ENCODE measurements at regions not wholly inside any gene's neighbourhood (a gene's known extent, or its start where the extent isn't known, plus 50 kb on each side); places are given as distances from the start of the nearest gene placed in this dataset.

- Histone ChIP-seq H3K36me3 (ENCODE audit: control insufficient read depth, insufficient read depth, low read length) (no peaks in the 10 kb centered on the region), H3K27ac (ENCODE audit: low read length) (no peak overlapping the region), H3K4me1 (ENCODE audit: control insufficient read depth, insufficient read depth, low read length) (no peaks in the 10 kb centered on the region), H3K27me3 (ENCODE audit: control insufficient read depth, insufficient read depth, low read length) (no peaks in the 10 kb centered on the region), H3K9me3 (ENCODE audit: control insufficient read depth, insufficient read depth, low read length) (no peaks in the 10 kb centered on the region), H3K4me3 (ENCODE audit: low read length) (no peak overlapping the region)
- 96% methylated on average over 2 of the region's 2 CpGs for WGBS (ENCODE audit: insufficient coverage)
- Mint-ChIP-seq H3K36me3 (no peaks in the 10 kb centered on the region), H3K4me3 (no peak overlapping the region), H3K27me3 (ENCODE audit: low read depth in 2 of 2) (no peaks in the 10 kb centered on the region), H3K27ac (no peak overlapping the region), H3K4me1 (no peaks in the 10 kb centered on the region), H3K9me3 (peaks cover 12 to 15% of the 10 kb centered on the region in 2 donors)
- ATAC-seq (no peak), DNase-seq (no peak)
- no peak for TF ChIP-seq CTCF (IDR thresholded peaks at IDR 0.05)
- intact Hi-C loops (cut with micrococcal nuclease): no loop called here
These were observed 429.1 kb upstream of the ARGLU1 start for GRCh38 chr13:106996867-106997618.

- H3K4me3 ChIP-seq (ENCODE audit: low read length): no peak overlapping the region
- WGBS (ENCODE audit: insufficient coverage): 100% methylated on average over 1 of the region's 1 CpG
- TF ChIP-seq CTCF (IDR thresholded peaks at IDR 0.05): no peak
- intact Hi-C loops (cut with micrococcal nuclease): no loop called here
- H3K36me3 Mint-ChIP-seq: no peaks in the 10 kb centered on the region
- H3K36me3 ChIP-seq (ENCODE audit: control insufficient read depth, insufficient read depth, low read length): no peaks in the 10 kb centered on the region
- no peak overlapping the region for H3K4me3 Mint-ChIP-seq
- H3K9me3 ChIP-seq (ENCODE audit: control insufficient read depth, insufficient read depth, low read length): no peaks in the 10 kb centered on the region
- peaks cover 10% of the 10 kb centered on the region in 2 donors for H3K9me3 Mint-ChIP-seq
- no peak overlapping the region for H3K27ac Mint-ChIP-seq
- H3K4me1 Mint-ChIP-seq: no peaks in the 10 kb centered on the region
- no peaks in the 10 kb centered on the region for H3K4me1 ChIP-seq (ENCODE audit: control insufficient read depth, insufficient read depth, low read length)
- H3K27me3 ChIP-seq (ENCODE audit: control insufficient read depth, insufficient read depth, low read length): no peaks in the 10 kb centered on the region
- H3K27ac ChIP-seq (ENCODE audit: low read length): no peak overlapping the region
- ATAC-seq (no peak), DNase-seq (no peak)
- no peaks in the 10 kb centered on the region for H3K27me3 Mint-ChIP-seq (ENCODE audit: low read depth in 2 of 2)
These were observed 422.7 kb upstream of the ARGLU1 start for GRCh38 chr13:106990594-106990993.

- H3K4me1 Mint-ChIP-seq: no peaks in the 10 kb centered on the region
- H3K36me3 Mint-ChIP-seq: no peaks in the 10 kb centered on the region
- H3K4me3 Mint-ChIP-seq: no peak overlapping the region
- no peak for TF ChIP-seq CTCF (IDR thresholded peaks at IDR 0.05)
- H3K27me3 ChIP-seq (ENCODE audit: control insufficient read depth, insufficient read depth, low read length): no peaks in the 10 kb centered on the region
- no peak overlapping the region for H3K27ac Mint-ChIP-seq
- 89% methylated on average over 2 of the region's 3 CpGs for WGBS (ENCODE audit: insufficient coverage)
- H3K9me3 Mint-ChIP-seq: peaks cover 10 to 15% of the 10 kb centered on the region in 2 donors
- H3K27me3 Mint-ChIP-seq (ENCODE audit: low read depth in 2 of 2): no peaks in the 10 kb centered on the region
- H3K9me3 ChIP-seq (ENCODE audit: control insufficient read depth, insufficient read depth, low read length): no peaks in the 10 kb centered on the region
- no peak overlapping the region for H3K27ac ChIP-seq (ENCODE audit: low read length)
- no peaks in the 10 kb centered on the region for H3K4me1 ChIP-seq (ENCODE audit: control insufficient read depth, insufficient read depth, low read length)
- H3K36me3 ChIP-seq (ENCODE audit: control insufficient read depth, insufficient read depth, low read length): no peaks in the 10 kb centered on the region
- ATAC-seq (no peak), DNase-seq (no peak)
- no peak overlapping the region for H3K4me3 ChIP-seq (ENCODE audit: low read length)
- intact Hi-C loops (cut with micrococcal nuclease): no loop called here
These were observed 421.9 kb upstream of the ARGLU1 start for GRCh38 chr13:106989876-106990275.

DNA sequence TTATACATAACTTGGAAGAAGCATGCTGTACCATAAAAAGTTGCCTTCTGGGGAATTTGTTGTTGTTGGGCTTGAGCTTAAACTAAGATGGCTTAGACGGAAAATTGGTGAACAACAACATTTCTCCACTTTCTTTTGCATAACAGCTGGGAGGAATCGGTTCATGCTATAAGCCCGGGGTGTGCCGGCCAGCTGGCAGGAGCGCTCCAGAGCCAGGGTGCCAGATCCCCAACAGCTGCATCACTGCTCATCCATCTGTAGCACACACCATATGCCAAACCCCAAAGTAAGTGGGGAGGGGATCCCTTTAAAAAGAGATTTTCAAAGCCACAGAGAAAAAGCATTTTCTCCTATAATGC lies 419.5 kb upstream of the ARGLU1 start:
- DNase-seq (no peak), ATAC-seq (no peak)
- H3K4me1 ChIP-seq (ENCODE audit: control insufficient read depth, insufficient read depth, low read length): no peaks in the 10 kb centered on the region
- Mint-ChIP-seq H3K4me3 (no peak overlapping the region), H3K36me3 (no peaks in the 10 kb centered on the region), H3K9me3 (peaks cover 12 to 15% of the 10 kb centered on the region in 2 donors), H3K27me3 (ENCODE audit: low read depth in 2 of 2) (no peaks in the 10 kb centered on the region), H3K4me1 (no peaks in the 10 kb centered on the region), H3K27ac (no peak overlapping the region)
- H3K27me3 ChIP-seq (ENCODE audit: control insufficient read depth, insufficient read depth, low read length): no peaks in the 10 kb centered on the region
- intact Hi-C loops (cut with micrococcal nuclease): no loop called here
- no peak for TF ChIP-seq CTCF (IDR thresholded peaks at IDR 0.05)
- H3K9me3 ChIP-seq (ENCODE audit: control insufficient read depth, insufficient read depth, low read length): no peaks in the 10 kb centered on the region
- H3K36me3 ChIP-seq (ENCODE audit: control insufficient read depth, insufficient read depth, low read length): no peaks in the 10 kb centered on the region
- no peak overlapping the region for H3K4me3 ChIP-seq (ENCODE audit: low read length)
- no peak overlapping the region for H3K27ac ChIP-seq (ENCODE audit: low read length)
- 69% methylated on average over 5 of the region's 5 CpGs for WGBS (ENCODE audit: insufficient coverage)

All from natural killer cell (primary cell).